ENCODE measurements at regions not wholly inside any gene's neighbourhood (a gene's known extent, or its start where the extent isn't known, plus 50 kb on each side); places are given as distances from the start of the nearest gene placed in this dataset.

- H3K4me3 ChIP-seq (ENCODE audit: control insufficient read depth, low read depth, low read length): no peak overlapping the region
- TF ChIP-seq CTCF (conservative IDR thresholded peaks at IDR 0.05; ENCODE audit: control insufficient read depth, insufficient read depth, low read depth, low read length): no peak
Observed at GRCh38 chr5:75933489-75933888, 149.7 kb upstream of the SV2C start.

GRCh38 chr5:75931175-75931574 is 152.0 kb upstream of the SV2C start:
- no peak overlapping the region for H3K4me3 ChIP-seq (ENCODE audit: control insufficient read depth, low read depth, low read length)
- TF ChIP-seq CTCF (conservative IDR thresholded peaks at IDR 0.05; ENCODE audit: control insufficient read depth, insufficient read depth, low read depth, low read length): no peak
- DNase-seq (ENCODE audit: low read depth): no peak

More at GRCh38 chr5:75933489-75933888, 149.7 kb upstream of the SV2C start:
- no peak for DNase-seq (ENCODE audit: low read depth)

- TF ChIP-seq CTCF (conservative IDR thresholded peaks at IDR 0.05; ENCODE audit: control insufficient read depth, insufficient read depth, low read depth, low read length): no peak
- H3K4me3 ChIP-seq (ENCODE audit: control insufficient read depth, low read depth, low read length): no peak overlapping the region
- no peak for DNase-seq (ENCODE audit: low read depth)
Observed at GRCh38 chr5:75928992-75929391, 154.2 kb upstream of the SV2C start.

- H3K4me3 ChIP-seq (ENCODE audit: control insufficient read depth, low read depth, low read length): no peak overlapping the region
- TF ChIP-seq CTCF (conservative IDR thresholded peaks at IDR 0.05; ENCODE audit: control insufficient read depth, insufficient read depth, low read depth, low read length): no peak
- no peak for DNase-seq (ENCODE audit: low read depth)
Observed at GRCh38 chr5:75922480-75922879, 160.7 kb upstream of the SV2C start.

GRCh38 chr5:75921011-75921410 is 162.2 kb upstream of the SV2C start:
- no peak for TF ChIP-seq CTCF (conservative IDR thresholded peaks at IDR 0.05; ENCODE audit: control insufficient read depth, insufficient read depth, low read depth, low read length)
- no peak for DNase-seq (ENCODE audit: low read depth)
- no peak overlapping the region for H3K4me3 ChIP-seq (ENCODE audit: control insufficient read depth, low read depth, low read length)

- no peak overlapping the region for H3K4me3 ChIP-seq (ENCODE audit: control insufficient read depth, low read depth, low read length)
- TF ChIP-seq CTCF (conservative IDR thresholded peaks at IDR 0.05; ENCODE audit: control insufficient read depth, insufficient read depth, low read depth, low read length): no peak
- no peak for DNase-seq (ENCODE audit: low read depth)
Observed at GRCh38 chr5:75916144-75916543, 167.0 kb upstream of the SV2C start.

GRCh38 chr5:75909223-75909622 is 174.0 kb upstream of the SV2C start:
- no peak for TF ChIP-seq CTCF (conservative IDR thresholded peaks at IDR 0.05; ENCODE audit: control insufficient read depth, insufficient read depth, low read depth, low read length)
- DNase-seq (ENCODE audit: low read depth): no peak
- no peak overlapping the region for H3K4me3 ChIP-seq (ENCODE audit: control insufficient read depth, low read depth, low read length)
